ENCODE measurements at regions not wholly inside any gene's neighbourhood (a gene's known extent, or its start where the extent isn't known, plus 50 kb on each side); places are given as distances from the start of the nearest gene placed in this dataset.

GRCh38 chrX:149272690-149273463 lies 232.2 kb downstream of the IDS start:
- Mint-ChIP-seq H3K9me3 (no peaks in the 10 kb centered on the region), H3K27ac (no peak overlapping the region), H3K4me3 (no peak overlapping the region), H3K4me1 (no peaks in the 10 kb centered on the region), H3K36me3 (ENCODE audit: low read depth) (no peaks in the 10 kb centered on the region), H3K27me3 (no peaks in the 10 kb centered on the region)
- ATAC-seq (ENCODE audit: low read depth) (no peak), DNase-seq (no peak)
- intact Hi-C loops (cut with micrococcal nuclease), result no loop called here
- POLR2A ChIA-PET, result no interaction called here
- TF ChIP-seq, protein P1, sequence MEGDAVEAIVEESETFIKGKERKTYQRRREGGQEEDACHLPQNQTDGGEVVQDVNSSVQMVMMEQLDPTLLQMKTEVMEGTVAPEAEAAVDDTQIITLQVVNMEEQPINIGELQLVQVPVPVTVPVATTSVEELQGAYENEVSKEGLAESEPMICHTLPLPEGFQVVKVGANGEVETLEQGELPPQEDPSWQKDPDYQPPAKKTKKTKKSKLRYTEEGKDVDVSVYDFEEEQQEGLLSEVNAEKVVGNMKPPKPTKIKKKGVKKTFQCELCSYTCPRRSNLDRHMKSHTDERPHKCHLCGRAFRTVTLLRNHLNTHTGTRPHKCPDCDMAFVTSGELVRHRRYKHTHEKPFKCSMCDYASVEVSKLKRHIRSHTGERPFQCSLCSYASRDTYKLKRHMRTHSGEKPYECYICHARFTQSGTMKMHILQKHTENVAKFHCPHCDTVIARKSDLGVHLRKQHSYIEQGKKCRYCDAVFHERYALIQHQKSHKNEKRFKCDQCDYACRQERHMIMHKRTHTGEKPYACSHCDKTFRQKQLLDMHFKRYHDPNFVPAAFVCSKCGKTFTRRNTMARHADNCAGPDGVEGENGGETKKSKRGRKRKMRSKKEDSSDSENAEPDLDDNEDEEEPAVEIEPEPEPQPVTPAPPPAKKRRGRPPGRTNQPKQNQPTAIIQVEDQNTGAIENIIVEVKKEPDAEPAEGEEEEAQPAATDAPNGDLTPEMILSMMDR (IDR thresholded peaks at IDR 0.05), result no peak
- CTCF ChIA-PET, result interaction anchor here (1.4 kb wide), 1 partner anchor 14 kb away, joined by 3 read pairs; no protein-coding TSS in a partner anchor

DNA sequence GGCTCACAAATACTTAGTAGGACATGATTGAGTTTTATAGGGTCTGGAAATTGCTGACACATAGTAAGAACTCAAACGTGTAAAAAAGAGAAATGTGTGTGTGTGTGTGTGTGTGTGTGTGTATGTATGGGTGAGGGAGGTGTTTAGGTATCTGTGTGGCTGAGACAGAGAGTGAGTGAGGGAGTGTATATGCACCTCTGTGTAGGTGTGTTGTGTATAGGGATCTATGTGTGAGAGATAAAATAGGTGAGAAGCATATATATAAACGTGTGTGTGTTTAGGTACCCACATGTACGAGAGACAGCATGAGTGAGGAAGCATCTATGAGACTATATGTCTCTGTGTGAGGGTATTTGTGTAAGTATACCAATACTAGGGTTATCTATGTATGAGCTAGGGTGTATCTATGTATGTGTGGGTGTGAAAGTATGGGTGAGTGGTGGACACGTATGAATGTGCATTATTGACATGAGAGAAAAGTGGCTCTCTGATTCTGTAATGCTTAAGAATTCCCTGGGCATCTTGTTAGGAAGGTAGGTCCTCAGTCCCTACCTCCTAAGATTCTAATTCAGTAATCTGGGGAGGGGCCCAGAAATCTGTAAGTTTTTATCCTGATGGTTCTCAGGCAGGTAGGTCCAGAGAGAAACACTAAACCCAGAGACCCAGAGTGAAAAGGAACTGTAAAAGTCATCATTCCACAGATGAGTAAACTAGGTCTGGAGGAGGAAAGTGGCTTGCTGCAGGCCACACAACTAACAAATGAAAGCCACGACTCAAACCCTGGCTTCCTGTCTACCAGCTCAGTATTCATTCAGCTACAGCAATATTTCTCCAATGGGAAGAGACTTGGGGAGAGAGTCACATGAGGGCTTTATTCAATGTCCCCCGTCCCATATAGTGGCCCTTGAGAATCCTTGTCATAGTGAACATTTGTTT lies 237.0 kb downstream of the IDS start:
- no peak overlapping the region for H3K27ac Mint-ChIP-seq
- H3K9me3 Mint-ChIP-seq, result no peaks in the 10 kb centered on the region
- ChIA-PET CTCF (no interaction called here), POLR2A (no interaction called here)
- H3K4me3 Mint-ChIP-seq, result no peak overlapping the region
- no peaks in the 10 kb centered on the region for H3K36me3 Mint-ChIP-seq (ENCODE audit: low read depth)
- DNase-seq, result no peak
- H3K4me1 Mint-ChIP-seq, result no peaks in the 10 kb centered on the region
- TF ChIP-seq, protein P1 (IDR thresholded peaks at IDR 0.05), result no peak
- intact Hi-C loops (cut with micrococcal nuclease), result no loop called here
- H3K27me3 Mint-ChIP-seq, result peaks cover 2% of the 10 kb centered on the region
- no peak for ATAC-seq (ENCODE audit: low read depth)

- no peaks in the 10 kb centered on the region for H3K36me3 Mint-ChIP-seq (ENCODE audit: low read depth)
- H3K27me3 Mint-ChIP-seq, result peaks cover 3% of the 10 kb centered on the region
- DNase-seq (no peak), ATAC-seq (ENCODE audit: low read depth) (no peak)
- ChIA-PET CTCF (no interaction called here), POLR2A (no interaction called here)
- H3K4me1 Mint-ChIP-seq, result no peaks in the 10 kb centered on the region
- no peak overlapping the region for H3K27ac Mint-ChIP-seq
- H3K4me3 Mint-ChIP-seq, result no peak overlapping the region
- H3K9me3 Mint-ChIP-seq, result no peaks in the 10 kb centered on the region
- intact Hi-C loops (cut with micrococcal nuclease), result no loop called here
- TF ChIP-seq, protein P1 (IDR thresholded peaks at IDR 0.05), result no peak
Measured at GRCh38 chrX:149262086-149262485, 243.0 kb downstream of the IDS start.

- POLR2A ChIA-PET, result no interaction called here
- Mint-ChIP-seq H3K9me3 (no peaks in the 10 kb centered on the region), H3K27ac (no peak overlapping the region), H3K36me3 (ENCODE audit: low read depth) (no peaks in the 10 kb centered on the region), H3K27me3 (peaks cover 3% of the 10 kb centered on the region), H3K4me1 (no peaks in the 10 kb centered on the region), H3K4me3 (no peak overlapping the region)
- DNase-seq, result no peak
- CTCF ChIA-PET, result no interaction called here
- intact Hi-C loops (cut with micrococcal nuclease), result no loop called here
- no peak for ATAC-seq (ENCODE audit: low read depth)
- TF ChIP-seq, protein P1 (IDR thresholded peaks at IDR 0.05), result no peak
Measured at GRCh38 chrX:149259241-149259640, 245.9 kb downstream of the IDS start.

- TF ChIP-seq, protein P1 (IDR thresholded peaks at IDR 0.05), result no peak
- intact Hi-C loops (cut with micrococcal nuclease), result no loop called here
- Mint-ChIP-seq H3K4me3 (no peak overlapping the region), H3K27me3 (peaks cover 4% of the 10 kb centered on the region), H3K36me3 (ENCODE audit: low read depth) (no peaks in the 10 kb centered on the region), H3K4me1 (no peaks in the 10 kb centered on the region), H3K9me3 (no peaks in the 10 kb centered on the region), H3K27ac (no peak overlapping the region)
- ChIA-PET POLR2A (no interaction called here), CTCF (no interaction called here)
- no peak for DNase-seq
- ATAC-seq (ENCODE audit: low read depth), result no peak
Measured at GRCh38 chrX:149255860-149256259, 249.2 kb downstream of the IDS start.

All from activated B cell treated with CpG ODN at 0.5 μM for 24 hours (primary cell).